Activated CD4-positive, alpha-beta T cell treated with anti-CD3 and anti-CD28 coated beads, Interleukin-2, Interleukin-6, amounts not matched to agents 100 ng/mL and 50 ng/mL, durations not matched to agents 16 hours and 8 hours (primary cell): ENCODE measurements at regions not wholly inside any gene's neighbourhood (a gene's known extent, or its start where the extent isn't known, plus 50 kb on each side); places are given as distances from the start of the nearest gene placed in this dataset.
"Not testable (repeated sequence)": the region's sequence is repeated elsewhere in the genome, so short reads cannot be mapped to it uniquely, and the experiment has no call there.

ENCODE experiments used
- DNase-seq: peaks from one replicate; pipeline ENCODE4 v3.0.0-alpha.2; 2020

DNA sequence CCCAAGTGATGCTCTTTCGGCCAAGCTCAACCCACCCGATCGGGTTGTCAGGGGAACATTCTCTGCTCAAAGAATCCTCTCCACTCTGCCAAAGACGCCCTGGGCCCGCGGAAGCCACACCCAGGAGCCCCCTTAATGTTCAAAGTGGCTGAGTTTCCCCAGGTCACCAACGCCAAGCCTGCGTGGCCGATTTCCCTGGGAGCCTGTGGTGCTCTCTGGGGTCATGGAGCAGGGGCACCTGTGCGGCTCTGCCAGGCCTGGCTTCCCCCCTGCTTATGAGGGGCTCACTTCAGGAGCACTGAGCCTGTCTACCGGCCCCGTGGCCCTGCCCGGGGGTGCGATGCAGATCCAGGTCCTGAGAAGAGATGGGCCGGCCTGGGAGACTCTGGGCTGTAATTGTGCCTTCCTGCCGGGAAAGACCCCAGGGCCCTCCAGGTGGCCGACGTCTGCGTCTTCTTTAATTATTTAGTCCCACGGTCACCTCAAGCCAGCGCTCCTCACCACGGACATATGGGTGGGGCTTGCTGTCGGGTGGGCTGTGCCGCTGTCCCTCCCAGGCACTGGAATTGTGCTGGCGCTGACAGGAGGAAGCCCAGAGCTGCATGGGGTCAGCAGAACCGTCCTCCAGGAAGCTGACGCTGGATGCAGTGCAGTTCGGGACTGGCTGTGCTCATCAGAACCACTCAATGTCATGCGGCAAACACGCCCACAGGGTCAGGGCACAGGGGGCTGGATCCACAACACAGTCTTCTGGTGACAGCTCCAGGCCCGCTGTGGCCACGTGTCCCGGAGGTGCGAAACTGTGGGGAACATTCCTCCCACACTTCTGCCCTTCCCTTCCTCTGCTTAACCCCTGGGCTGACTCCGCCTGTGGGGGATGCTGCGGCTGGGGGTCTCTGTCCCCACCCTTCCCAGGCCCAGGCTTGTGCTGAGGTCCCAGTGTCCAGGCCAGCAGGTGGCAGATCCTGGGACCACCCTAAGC, 267.6 kb upstream of the SFSWAP start:
- no peak for DNase-seq

DNA sequence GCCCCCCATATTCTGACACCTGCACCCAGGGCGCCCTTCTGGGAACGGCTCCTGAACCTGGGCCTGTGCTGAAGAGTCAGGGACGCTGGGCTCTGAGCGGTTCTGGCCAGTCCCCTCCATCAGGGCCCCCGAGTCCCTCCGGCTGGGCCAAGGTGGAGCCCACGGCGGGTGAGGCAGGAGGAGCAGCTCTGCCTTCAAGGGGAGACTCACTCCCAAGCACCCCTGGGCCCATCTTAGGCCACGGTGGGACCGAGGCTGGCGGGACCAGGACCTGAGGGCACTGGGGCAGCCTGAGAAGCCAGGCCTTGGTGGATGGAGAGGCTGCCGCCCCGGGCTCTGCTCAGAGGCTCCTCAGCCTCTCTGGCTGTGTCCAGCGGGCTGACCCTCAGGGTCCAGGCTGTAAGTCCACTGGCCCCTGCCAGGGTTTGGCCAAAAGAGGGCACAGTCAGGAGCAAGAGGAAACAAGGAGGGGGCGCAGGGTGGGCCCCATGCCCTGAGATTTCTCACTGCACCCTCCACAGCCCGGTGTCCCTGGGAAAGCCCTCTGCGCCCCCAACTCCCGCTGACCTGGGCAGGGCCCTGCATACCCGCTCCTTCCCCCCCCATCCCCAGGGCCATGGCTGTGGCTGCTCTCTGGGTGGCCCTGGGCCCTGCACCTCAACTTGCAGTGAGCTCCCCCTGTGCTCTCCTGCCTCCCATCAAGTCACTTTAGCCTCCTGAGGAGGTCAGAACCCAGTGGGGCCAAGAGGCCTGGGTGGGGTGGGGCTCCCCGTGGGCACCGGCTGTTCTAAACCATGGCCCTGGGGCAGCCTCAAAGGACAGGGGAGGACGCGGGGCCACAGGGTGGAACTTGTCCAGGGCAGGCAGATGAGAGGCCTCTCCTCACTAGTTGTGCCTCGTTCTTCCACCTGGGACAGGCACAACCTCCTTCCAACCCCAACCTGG, 266.4 kb upstream of the SFSWAP start:
- DNase-seq: no peak

DNA sequence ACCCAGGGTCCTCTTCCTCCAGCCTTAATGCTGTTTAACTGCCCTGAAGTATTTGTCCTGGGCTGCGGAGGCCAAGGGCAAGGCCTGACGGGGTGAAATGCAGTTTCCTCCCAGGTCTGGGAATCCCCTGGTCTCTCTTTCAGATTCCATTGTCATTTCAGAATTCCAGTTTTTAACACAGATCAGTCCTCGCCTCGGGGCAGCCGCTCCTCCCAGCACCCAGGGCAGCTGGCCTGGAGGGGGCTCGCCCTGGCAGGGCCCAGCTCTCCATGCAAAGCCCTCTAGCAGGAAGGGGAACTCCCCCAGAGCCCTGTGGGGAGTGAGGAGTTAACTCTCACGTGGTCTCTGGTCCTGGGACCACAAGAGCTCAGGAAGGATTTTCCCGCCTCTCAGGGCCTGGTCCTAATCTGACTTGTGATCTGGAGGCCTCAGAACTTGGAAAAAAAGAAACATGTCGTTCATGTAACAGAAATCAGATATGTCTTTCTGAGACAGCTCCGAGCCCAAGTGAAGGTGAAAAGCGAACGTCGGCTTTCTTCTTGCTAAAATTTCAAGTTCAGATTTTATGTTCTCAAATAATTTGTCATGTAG, 265.6 kb upstream of the SFSWAP start:
- no peak for DNase-seq

DNA sequence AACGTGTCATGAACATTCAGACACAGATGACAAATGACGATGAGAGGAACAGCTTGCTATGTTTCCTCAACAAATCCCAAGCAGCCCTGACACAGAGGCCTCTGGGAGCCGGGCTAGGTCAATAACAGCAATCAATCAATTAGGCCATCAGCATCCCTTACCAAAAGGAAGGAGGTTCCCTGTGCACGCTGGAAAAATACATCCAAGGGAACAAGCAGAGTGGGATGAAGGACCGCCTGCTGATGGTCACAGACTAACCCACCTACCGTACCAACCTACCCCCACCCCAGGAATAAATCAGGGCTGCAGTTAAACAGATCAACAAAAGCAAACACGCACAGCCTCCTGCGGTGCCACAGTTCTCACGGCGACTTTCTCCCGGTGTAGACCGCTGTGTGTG, 265.1 kb upstream of the SFSWAP start:
- DNase-seq: no peak

DNA sequence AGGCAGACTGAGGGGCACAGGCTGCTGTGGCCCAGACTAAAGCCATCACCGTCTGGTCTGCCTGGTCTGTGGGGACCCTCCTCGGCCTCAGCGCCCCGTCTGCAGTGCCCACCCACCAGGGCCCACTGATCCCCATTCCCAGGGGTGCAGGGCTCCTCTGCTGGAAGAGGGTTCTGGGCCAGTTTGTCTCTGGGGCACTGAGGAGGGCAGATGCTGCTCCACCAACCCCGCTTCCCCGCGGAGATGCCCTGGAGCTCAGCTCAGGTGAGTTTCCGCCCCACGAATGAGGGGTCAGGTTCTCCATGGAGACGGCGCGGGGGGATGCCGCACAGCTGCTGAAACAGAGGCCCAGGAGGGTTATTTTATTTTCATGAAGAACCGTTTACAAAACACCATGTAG, 263.3 kb upstream of the SFSWAP start:
- not testable (repeated sequence) for DNase-seq

DNA sequence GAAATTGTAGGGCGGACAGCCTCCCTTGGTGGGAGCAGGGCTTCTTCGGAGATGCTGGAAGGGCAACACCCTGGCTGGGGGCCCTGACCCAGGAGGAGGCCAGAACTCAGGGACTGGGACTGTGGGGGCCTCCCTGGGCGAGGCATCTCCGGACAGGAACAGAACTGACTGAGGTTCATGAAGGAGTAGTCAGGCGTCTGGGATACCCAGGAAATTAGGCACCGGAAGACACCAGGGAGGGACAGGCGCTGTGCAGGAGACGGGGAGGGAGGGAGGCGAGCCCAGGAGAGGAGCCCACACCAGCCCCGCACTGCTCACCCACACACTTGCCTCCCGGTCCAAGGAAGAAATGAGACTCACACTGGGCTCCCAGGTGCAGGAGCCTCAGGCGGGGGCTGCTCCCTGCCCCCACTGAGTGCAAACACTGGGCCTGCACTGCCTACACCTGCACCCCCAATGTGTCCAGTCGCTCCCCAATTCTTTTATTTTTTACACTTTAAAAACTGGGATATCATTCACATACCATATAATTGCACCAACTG, 262.6 kb upstream of the SFSWAP start:
- DNase-seq: no peak

DNA sequence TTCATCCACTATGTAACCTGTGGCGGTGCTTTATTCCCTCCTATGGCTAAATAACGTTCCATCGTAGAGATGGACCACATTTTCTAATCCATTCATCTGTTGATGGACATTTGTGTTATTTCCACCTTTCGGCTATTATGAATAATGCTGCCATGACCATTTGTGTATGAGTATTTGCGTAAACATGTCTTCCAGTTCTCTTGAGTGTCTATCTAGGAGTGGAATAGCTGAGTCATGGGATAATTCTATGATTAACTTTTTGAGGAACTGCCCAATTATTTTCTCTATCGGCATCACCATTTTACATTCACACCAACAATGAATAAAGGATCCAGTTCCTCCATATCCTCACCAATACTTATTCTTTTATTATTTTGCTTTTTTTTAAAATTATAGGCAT, 261.9 kb upstream of the SFSWAP start:
- no peak for DNase-seq

DNA sequence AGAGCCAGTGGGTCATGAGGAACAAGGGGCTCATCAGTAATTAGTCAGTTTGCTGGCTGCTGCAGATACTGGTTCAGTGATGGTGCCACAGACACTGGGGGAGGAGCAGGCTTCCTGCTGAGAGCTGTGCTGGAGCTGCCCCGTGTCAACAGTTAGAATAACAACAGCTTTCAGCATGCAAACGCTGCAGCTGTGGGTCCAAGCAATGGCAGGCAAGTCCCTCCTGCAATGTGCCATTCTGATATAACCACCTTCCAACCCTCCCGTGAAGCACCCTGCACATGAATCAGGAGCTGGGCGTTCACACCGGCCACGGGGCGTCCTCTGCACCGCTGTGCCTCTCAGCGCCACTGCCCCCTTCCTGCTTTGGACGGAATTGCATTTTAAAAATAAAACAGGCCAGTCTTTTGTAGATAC, 258.4 kb upstream of the SFSWAP start:
- DNase-seq: peak; percentile 57

DNA sequence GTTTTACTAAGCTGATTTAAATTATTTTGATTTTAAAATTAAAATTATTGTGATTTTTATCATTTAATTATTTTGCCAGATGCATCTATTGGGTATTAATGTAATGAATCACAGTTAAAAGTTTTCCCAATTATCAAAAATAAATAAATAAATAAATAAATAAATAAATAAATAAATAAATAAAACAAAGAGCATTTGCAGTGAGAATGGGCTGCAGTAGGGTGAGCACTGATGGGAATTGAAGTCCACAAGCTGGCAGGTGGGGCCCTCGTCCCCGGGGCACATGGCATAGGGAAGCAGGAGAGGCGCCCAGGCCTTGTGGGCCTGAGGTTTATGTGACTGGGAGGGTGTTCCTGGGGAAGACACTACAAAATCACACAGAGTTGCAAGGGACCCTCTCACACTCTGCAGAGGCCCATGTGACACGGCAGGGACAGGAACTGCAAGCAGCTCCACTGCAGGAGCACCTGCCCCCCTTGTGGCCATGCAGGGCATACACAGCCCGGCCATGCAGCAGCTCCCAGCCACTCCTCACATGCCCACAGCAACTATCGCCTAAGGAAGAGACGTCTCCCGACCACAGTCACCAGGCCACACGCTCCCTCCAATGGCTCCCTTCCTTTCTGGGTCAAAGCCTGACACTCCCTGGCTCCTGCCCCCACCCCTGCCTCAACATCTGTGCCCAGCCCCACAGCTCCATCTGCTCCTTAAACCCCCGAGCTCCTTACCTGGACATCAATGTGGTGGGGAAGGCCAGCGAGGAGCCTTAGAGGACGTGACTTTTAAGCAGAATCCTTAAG, 256.3 kb upstream of the SFSWAP start:
- DNase-seq: peak; percentile 56

DNA sequence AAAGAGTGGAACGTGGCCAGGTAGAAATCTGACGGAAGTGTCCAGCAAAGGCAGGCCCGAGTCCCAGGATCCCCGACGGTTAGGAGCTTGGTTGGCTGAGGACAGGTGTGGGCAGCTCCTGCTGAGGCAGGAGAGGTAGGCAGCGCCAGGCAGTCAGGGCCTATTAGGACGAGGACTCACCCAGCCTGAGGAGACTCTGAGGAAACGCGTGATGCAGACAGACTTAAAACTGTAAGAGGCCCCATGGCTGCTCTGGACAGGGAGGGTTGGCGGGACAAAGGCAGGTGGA, 255.7 kb upstream of the SFSWAP start:
- no peak for DNase-seq

DNA sequence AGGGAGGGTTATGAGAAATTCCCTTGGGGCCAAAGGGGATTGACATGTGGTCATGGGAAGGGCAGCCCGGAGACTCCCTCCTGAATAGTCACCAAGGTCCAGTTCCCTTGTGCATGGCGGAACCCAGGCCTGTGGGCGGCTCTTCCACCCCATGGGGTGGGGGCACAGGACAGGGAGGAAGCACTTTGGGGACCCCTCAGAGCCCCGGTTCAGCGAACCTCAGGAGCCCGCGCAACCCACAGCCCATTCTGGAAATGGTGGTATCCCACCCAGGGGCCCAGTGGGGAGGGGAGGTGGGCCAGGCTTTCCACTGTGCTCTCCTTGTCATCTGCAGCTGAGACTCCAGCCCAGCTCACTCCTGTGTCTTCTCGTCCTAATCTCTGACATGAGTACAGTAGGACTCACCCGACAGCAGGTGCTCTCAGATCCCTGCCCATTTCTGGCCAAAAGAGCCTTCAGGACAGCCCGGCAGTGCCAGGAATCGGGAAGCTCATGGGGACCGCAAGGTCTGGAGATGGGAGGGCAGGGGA, 255.2 kb upstream of the SFSWAP start:
- DNase-seq: no peak

DNA sequence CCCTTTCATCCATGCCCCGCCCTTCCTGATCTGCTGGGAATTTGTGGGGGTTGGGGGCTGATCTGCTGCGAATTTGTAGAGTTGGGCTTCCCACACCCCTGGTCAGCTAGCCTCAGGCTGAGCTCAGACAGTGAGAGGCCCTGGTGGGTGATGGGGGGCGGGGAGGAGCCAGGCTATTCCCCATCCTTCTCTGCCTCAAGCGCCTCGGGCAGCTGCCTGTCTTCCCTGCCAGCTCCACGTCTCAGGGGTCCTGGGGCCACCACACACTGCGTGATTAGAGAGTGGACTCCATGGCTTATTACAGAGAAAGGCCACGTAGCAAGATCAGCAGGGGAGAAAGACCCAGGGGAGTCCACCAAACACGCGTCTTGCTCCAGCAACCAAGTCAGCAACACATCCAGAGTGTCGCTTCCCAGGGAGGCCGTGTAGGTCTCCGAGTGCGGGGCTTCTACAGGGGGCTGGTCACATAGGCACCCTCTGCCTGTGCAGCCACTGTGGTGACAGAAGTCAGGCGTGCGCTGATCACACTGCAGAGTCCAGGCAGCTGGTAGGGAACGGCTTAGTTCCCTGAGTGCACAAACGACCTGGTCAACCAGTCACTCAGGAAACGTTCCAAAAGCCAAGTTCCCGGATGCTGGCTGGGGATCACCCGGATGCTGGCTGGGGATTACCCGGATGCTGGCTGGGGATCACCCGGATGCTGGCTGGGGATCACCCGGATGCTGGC, 254.4 kb upstream of the SFSWAP start:
- no peak for DNase-seq

DNA sequence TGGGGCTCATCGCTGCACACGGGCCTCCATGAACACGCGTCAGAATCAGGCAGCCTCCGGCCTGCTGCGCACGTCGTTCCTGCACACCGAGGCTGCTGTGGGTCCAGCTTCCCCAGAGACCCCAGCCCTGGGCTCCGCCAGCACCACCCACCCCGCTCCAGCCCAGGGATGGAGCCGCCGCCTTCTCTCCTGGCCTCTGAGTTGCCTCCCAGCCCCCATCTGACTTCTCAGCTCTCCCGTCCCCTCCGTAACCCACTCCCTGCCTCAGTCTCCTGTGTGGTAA, 253.9 kb upstream of the SFSWAP start:
- no peak for DNase-seq

DNA sequence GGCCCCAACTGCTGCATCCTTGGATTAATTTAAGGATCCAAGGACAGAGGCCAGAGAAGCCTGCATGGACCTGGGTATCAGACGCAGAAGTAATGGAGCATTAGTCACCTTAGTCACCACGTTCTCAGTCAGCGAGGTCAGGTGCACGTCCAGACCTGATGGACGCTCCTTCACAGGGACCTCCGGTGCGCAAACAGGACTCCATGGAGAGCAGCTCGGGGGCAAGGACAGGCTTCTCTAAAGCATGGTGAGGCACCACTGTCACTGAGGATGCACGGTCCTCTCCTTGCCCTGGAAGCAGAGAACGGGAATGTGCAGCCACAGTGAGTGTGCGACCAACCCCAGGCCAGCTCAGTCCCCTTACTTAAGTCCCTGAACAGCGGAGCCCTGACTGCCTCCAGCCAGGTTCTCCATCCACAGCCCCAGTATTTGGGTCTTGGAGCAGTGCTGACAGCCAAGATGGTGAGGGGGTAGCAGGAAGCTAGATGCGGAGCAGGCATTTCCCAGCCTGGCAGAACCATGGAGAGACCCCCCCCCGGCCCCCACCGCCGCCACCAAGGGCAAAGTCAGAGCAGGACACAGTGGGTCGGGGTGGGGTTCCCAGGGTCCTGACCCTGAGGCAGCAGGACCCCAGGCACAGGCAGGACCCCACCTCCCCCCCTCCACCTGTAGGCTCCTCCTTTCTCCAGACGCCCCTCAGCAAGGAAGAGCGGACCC, 253.4 kb upstream of the SFSWAP start:
- DNase-seq: no peak

DNA sequence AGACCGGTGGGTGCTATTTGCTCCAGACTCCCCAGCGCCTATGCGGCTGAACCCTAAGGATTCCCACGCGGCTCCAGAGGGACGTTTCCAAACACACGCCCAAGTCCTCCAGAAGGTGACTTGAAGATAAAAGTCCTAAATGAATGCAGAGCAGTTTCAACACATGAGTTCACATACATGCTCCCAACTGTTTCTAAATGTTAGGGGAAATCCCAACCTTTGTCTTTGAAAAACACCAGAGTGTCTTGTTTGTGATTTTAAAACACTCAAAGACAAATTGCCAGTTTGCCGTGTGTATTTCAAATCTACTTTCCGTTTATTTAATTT, 252.9 kb upstream of the SFSWAP start:
- no peak for DNase-seq

DNA sequence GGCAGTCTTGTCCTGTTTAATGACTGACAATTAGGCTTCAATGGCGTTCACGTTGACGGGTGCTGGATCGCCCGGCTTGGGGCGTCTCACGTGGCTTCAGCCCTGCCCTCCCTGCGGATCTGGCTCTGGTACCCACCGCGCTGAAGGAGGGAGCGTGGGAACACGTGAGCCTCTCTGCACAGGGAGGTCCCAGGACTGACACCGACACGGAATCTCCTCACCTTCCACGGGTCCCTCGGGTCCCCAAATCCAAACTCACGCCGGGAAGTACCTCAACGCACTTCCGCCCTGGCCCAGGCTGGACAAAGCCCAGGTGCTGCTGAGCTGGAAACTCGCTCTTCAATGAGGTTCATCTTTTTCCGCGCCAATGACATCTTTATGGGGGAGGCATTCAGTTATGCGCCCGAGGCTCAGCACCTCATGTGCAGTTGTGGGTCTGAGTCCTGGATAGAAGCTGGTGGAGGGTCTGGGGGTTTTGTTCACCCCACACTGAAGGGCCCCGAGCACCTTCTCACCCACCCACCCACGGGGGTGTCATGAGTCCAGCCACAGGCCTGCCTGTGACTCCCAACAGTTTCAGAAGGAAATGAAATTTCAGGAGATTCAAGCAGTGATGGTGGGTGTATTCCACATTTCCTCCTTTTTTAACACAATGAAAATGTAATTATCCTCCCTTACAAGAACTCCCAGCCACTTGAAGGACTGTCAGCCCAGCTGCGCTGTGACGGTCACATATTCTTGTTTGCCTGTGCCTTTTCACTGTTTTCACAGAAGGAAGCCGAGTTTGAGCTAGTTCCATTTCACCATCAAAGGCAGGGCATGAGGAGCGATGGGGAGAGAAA, 251.7 kb upstream of the SFSWAP start:
- DNase-seq: no peak

DNA sequence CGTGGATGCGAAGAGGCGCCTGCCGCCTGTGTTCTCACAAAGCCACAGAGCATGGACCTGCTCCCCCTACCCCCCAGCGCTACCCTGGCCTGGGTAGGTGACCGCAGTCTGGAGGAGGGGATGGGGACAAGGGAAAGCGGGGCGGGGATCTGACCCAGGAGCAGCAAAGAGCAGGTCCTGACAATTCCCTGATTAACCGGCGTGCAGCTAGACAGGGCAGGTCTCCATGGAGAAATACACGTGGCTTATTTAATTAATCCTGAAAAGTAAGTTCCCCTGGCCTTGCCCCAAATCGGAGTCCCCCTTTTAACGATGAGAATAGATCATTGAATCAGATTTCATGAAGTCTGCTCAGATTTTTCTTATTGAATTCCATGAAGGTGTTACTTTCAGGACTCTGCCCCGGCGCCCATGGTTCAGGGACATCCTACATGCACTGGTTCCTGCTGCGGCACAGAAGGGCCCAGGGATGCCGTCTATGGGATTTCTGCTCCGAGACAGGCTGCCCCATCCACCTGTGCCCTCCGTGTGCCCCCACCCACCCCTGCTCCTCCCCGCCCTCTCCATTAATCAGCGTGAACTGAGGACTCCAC, 251.0 kb upstream of the SFSWAP start:
- DNase-seq: no peak

DNA sequence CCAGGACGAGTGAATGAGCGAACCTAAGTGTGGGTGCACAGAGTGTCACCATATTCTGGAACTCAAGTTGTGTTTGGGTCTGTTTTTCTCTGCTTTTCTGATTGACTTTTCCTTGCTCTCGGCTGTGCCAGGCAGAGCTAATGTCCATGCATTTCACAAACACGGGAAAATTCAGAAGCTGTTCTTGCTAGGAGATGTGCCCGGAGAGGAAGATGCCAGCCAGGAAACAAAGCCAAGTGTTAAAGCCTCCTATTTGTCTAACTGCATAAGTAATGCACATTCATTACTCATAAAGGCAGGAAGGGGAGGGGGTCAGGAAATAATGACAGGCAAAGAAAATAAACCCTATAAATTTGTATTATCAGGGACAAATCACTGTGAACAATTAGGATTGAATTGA, 250.4 kb upstream of the SFSWAP start:
- no peak for DNase-seq

DNA sequence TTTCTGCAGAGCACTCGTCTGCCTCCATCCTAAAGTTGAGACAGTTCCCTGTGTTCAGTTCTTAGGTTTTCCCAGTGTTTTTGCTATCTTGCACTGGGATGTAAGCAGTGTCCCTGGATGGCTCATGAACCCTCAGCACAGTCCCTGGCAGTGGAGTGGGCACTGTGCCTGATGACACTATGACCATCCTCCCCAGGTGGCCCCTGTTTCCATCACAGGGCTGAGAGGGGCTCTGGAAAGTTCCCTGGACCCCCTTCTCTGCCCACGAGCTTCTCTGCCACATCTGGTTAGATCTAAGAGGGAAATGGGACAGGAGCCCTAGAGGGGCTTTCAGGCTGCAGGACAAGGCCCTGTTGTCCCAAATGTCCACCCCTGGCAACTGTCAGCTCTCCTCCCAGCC, 249.8 kb upstream of the SFSWAP start:
- DNase-seq: no peak

DNA sequence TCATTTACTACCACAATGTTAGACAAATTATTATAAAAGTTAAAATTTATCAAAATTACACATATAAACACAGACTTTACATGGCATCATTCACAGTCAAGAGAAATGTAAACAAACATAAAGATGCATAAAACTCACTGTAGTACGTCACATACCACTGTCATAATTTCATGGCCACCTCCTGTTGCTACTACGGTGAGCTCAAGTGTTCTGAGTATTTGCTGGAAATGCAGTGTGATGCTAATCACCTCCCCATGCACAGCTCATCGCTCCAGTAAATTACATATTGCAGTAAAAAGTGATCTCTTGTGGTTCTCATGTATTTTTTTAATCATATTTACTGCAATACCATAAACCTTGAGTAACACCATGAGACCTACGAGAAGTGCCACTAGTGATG, 247.7 kb upstream of the SFSWAP start:
- no peak for DNase-seq
